ENCODE measurements at regions not wholly inside any gene's neighbourhood (a gene's known extent, or its start where the extent isn't known, plus 50 kb on each side); places are given as distances from the start of the nearest gene placed in this dataset.

- intact Hi-C loops (cut with DNase I), result no loop called here
- 48 to 64% methylated on average over 6 of the region's 6 CpGs for WGBS, 2 donors
Measured at GRCh38 chrX:39175418-39176057, 374.3 kb downstream of the MID1IP1 start.

GRCh38 chrX:39176105-39176504 is 374.8 kb downstream of the MID1IP1 start:
- H3K4me1 ChIP-seq, result no peaks in the 10 kb centered on the region
- no peaks in the 10 kb centered on the region for H3K27me3 ChIP-seq
- 71 to 87% methylated on average over 4 of the region's 4 CpGs for WGBS, 2 donors
- intact Hi-C loops (cut with DNase I), result no loop called here
- H3K27ac ChIP-seq, result no peak overlapping the region
- no peak overlapping the region for H3K4me3 ChIP-seq
- H3K9me3 ChIP-seq, result no peaks in the 10 kb centered on the region
- DNase-seq, result no peak
- TF ChIP-seq CTCF (IDR thresholded peaks at IDR 0.05) (no peak), EP300 (IDR thresholded peaks at IDR 0.05) (no peak), POLR2A (IDR thresholded peaks at IDR 0.05) (no peak), POLR2AphosphoS5 (IDR thresholded peaks at IDR 0.05) (no peak)
- no peaks in the 10 kb centered on the region for H3K36me3 ChIP-seq

More at GRCh38 chrX:39175418-39176057, 374.3 kb downstream of the MID1IP1 start:
- Histone ChIP-seq H3K4me3 (no peak overlapping the region), H3K27ac (no peak overlapping the region), H3K9me3 (no peaks in the 10 kb centered on the region), H3K36me3 (no peaks in the 10 kb centered on the region), H3K27me3 (no peaks in the 10 kb centered on the region), H3K4me1 (no peaks in the 10 kb centered on the region)
- no peak for DNase-seq
- TF ChIP-seq POLR2AphosphoS5 (IDR thresholded peaks at IDR 0.05) (no peak), EP300 (IDR thresholded peaks at IDR 0.05) (no peak), CTCF (IDR thresholded peaks at IDR 0.05) (no peak), POLR2A (IDR thresholded peaks at IDR 0.05) (no peak)

GRCh38 chrX:39189431-39189830 is 388.2 kb downstream of the MID1IP1 start:
- intact Hi-C loops (cut with DNase I), result no loop called here
- Histone ChIP-seq H3K9me3 (no peaks in the 10 kb centered on the region), H3K27me3 (no peaks in the 10 kb centered on the region), H3K4me3 (no peak overlapping the region), H3K4me1 (no peaks in the 10 kb centered on the region), H3K36me3 (no peaks in the 10 kb centered on the region), H3K27ac (no peak overlapping the region)
- DNase-seq, result no peak
- TF ChIP-seq EP300 (IDR thresholded peaks at IDR 0.05) (no peak), POLR2A (IDR thresholded peaks at IDR 0.05) (no peak), POLR2AphosphoS5 (IDR thresholded peaks at IDR 0.05) (no peak), CTCF (IDR thresholded peaks at IDR 0.05) (no peak)
- 92% methylated on average over 1 of the region's 1 CpG for WGBS, 2 donors

GRCh38 chrX:39194673-39195072 is 393.4 kb downstream of the MID1IP1 start:
- intact Hi-C loops (cut with DNase I), result no loop called here
- H3K4me3 ChIP-seq, result no peak overlapping the region
- no peaks in the 10 kb centered on the region for H3K36me3 ChIP-seq
- H3K27ac ChIP-seq, result no peak overlapping the region
- WGBS, 2 donors, result 43 to 44% methylated on average over 3 of the region's 3 CpGs
- DNase-seq, result no peak
- TF ChIP-seq CTCF (IDR thresholded peaks at IDR 0.05) (no peak), POLR2A (IDR thresholded peaks at IDR 0.05) (no peak), POLR2AphosphoS5 (IDR thresholded peaks at IDR 0.05) (no peak), EP300 (IDR thresholded peaks at IDR 0.05) (no peak)
- H3K9me3 ChIP-seq, result no peaks in the 10 kb centered on the region
- no peaks in the 10 kb centered on the region for H3K27me3 ChIP-seq
- no peaks in the 10 kb centered on the region for H3K4me1 ChIP-seq

- no peaks in the 10 kb centered on the region for H3K27me3 ChIP-seq
- no peaks in the 10 kb centered on the region for H3K9me3 ChIP-seq
- TF ChIP-seq CTCF (IDR thresholded peaks at IDR 0.05), result no peak
- DNase-seq, result no peak
- no peaks in the 10 kb centered on the region for H3K4me1 ChIP-seq
- 11 to 20% methylated on average over 7 of the region's 7 CpGs for WGBS, 2 donors
- no peak overlapping the region for H3K4me3 ChIP-seq
- no peaks in the 10 kb centered on the region for H3K36me3 ChIP-seq
- intact Hi-C loops (cut with DNase I), result no loop called here
- no peak overlapping the region for H3K27ac ChIP-seq
Measured at GRCh38 chrX:39195156-39195555, 393.9 kb downstream of the MID1IP1 start.
